ENCODE measurements at regions not wholly inside any gene's neighbourhood (a gene's known extent, or its start where the extent isn't known, plus 50 kb on each side); places are given as distances from the start of the nearest gene placed in this dataset.

GRCh38 chr3:10558736-10559135 is 53.4 kb upstream of the ATP2B2 start:
- DNase-seq (ENCODE audit: low spot score) (no peak), ATAC-seq (no peak)
- POLR2A ChIA-PET: no interaction called here
- H3K4me3 Mint-ChIP-seq: no peak overlapping the region
- H3K9me3 Mint-ChIP-seq: no peaks in the 10 kb centered on the region
- CTCF ChIA-PET: no interaction called here
- H3K36me3 Mint-ChIP-seq: no peaks in the 10 kb centered on the region
- TF ChIP-seq MYBL2 (CRISPR knock-in tag; IDR thresholded peaks at IDR 0.05) (no peak), ZNF512 (CRISPR knock-in tag; IDR thresholded peaks at IDR 0.05; ENCODE audit: borderline replicate concordance) (no peak), ZMAT4 (CRISPR knock-in tag; IDR thresholded peaks at IDR 0.05) (no peak), CTCF (IDR thresholded peaks at IDR 0.05) (no peak), ELF4 (CRISPR knock-in tag; IDR thresholded peaks at IDR 0.05; ENCODE audit: low read depth) (no peak), OVOL2 (CRISPR knock-in tag; IDR thresholded peaks at IDR 0.05; ENCODE audit: borderline replicate concordance) (no peak), ZNF532 (CRISPR knock-in tag; IDR thresholded peaks at IDR 0.05; ENCODE audit: borderline replicate concordance) (no peak), ATF6 (CRISPR knock-in tag; IDR thresholded peaks at IDR 0.05) (no peak), FOXP4 (CRISPR knock-in tag; IDR thresholded peaks at IDR 0.05) (no peak), CBFB (CRISPR knock-in tag; IDR thresholded peaks at IDR 0.05; ENCODE audit: low read depth) (no peak)
- H3K27ac Mint-ChIP-seq: no peak overlapping the region
- H3K4me1 Mint-ChIP-seq: 0 out of 2 replicates have a peak, but pooled peaks cover under 1% of the 10 kb centered on the region
- peaks cover 7% of the 10 kb centered on the region for H3K27me3 Mint-ChIP-seq (ENCODE audit: low read depth)

- H3K27ac Mint-ChIP-seq: no peak overlapping the region
- ChIA-PET CTCF (interaction anchor here (1.0 to 2.0 kb wide), 4 partner anchors 9 to 144 kb away, joined by 3 to 6 read pairs (median 3); no protein-coding TSS in a partner anchor), POLR2A (no interaction called here)
- no peaks in the 10 kb centered on the region for H3K36me3 Mint-ChIP-seq
- TF ChIP-seq ZMAT4 (CRISPR knock-in tag; IDR thresholded peaks at IDR 0.05) (no peak), HMGA2 (CRISPR knock-in tag; IDR thresholded peaks at IDR 0.05) (no peak), TCF7 (CRISPR knock-in tag; IDR thresholded peaks at IDR 0.05; ENCODE audit: low read depth) (no peak), TEAD1 (CRISPR knock-in tag; IDR thresholded peaks at IDR 0.05) (no peak), IRF2 (CRISPR knock-in tag; IDR thresholded peaks at IDR 0.05; ENCODE audit: borderline replicate concordance, low read depth) (no peak)
- H3K9me3 Mint-ChIP-seq: peaks cover 8% of the 10 kb centered on the region; the same call in 1 of the 2 replicates
- no peak for ATAC-seq
- H3K4me1 Mint-ChIP-seq: no peaks in the 10 kb centered on the region
- DNase-seq (ENCODE audit: low spot score): no peak
- H3K4me3 Mint-ChIP-seq: no peak overlapping the region
- peaks cover 12% of the 10 kb centered on the region for H3K27me3 Mint-ChIP-seq (ENCODE audit: low read depth)
These were observed 54.9 kb upstream of the ATP2B2 start for GRCh38 chr3:10560060-10560861.
